ENCODE measurements at regions not wholly inside any gene's neighbourhood (a gene's known extent, or its start where the extent isn't known, plus 50 kb on each side); places are given as distances from the start of the nearest gene placed in this dataset.

- no peaks in the 10 kb centered on the region for H3K9me3 ChIP-seq (ENCODE audit: control insufficient read depth, low read depth, low read length)
- no peak overlapping the region for H3K4me3 ChIP-seq (ENCODE audit: control insufficient read depth in 2 of 3, extremely low read depth in 1 of 3, insufficient read depth in 2 of 3, low read depth in 1 of 3, low read length in 3 of 3)
- no peaks in the 10 kb centered on the region for H4K20me1 ChIP-seq (ENCODE audit: control insufficient read depth, extremely low read depth, insufficient read depth, low read length)
- DNase-seq (ENCODE audit: low read depth, low spot score), result no peak
- no peak for FAIRE-seq
- no peaks in the 10 kb centered on the region for H3K4me1 ChIP-seq (ENCODE audit: control insufficient read depth, extremely low read depth, insufficient read depth, low read length)
- no peaks in the 10 kb centered on the region for H3K9me1 ChIP-seq (ENCODE audit: control insufficient read depth, extremely low read depth, insufficient read depth, low read length)
- H3K36me3 ChIP-seq (ENCODE audit: control insufficient read depth in 2 of 2, extremely low read depth in 1 of 2, insufficient read depth in 2 of 2, low read length in 2 of 2), result no peaks in the 10 kb centered on the region
- no peaks in the 10 kb centered on the region for H3K27me3 ChIP-seq (ENCODE audit: control insufficient read depth, extremely low read depth, insufficient read depth, low read length)
- no peak for TF ChIP-seq EZH2 (IDR thresholded peaks at IDR 0.05; ENCODE audit: low read length)
- no peak for TF ChIP-seq CTCF (optimal IDR thresholded peaks at IDR 0.05 in 1 of 3, IDR thresholded peaks at IDR 0.05 in 1 of 3, conservative IDR thresholded peaks at IDR 0.05 in 1 of 3; ENCODE audit: extremely low read depth in 1 of 3, insufficient read depth in 2 of 3, low read length in 3 of 3)
- H2AFZ ChIP-seq (ENCODE audit: control insufficient read depth, low read length), result no peak overlapping the region
- H3K4me2 ChIP-seq (ENCODE audit: control insufficient read depth, extremely low read depth, insufficient read depth, low read depth, low read length), result no peak overlapping the region
- no peak overlapping the region for H3K9ac ChIP-seq (ENCODE audit: control insufficient read depth, extremely low read depth, insufficient read depth, low read length)
- H3K27ac ChIP-seq (ENCODE audit: control insufficient read depth, insufficient read depth, low read length), result no peak overlapping the region
- dilution Hi-C loops (cut with MboI; ENCODE audit: extremely low pct_ligation_motif_present, low sequenced_read_pairs), result no loop called here
- H3K79me2 ChIP-seq (ENCODE audit: control insufficient read depth, insufficient read depth, low read length), result no peaks in the 10 kb centered on the region
These were observed 72.7 kb upstream of the GRIP1 start for GRCh38 chr12:66751432-66752113.

- no peak overlapping the region for H3K4me2 ChIP-seq (ENCODE audit: control insufficient read depth, extremely low read depth, insufficient read depth, low read depth, low read length)
- DNase-seq (ENCODE audit: low read depth, low spot score) (no peak), FAIRE-seq (no peak)
- H3K9ac ChIP-seq (ENCODE audit: control insufficient read depth, extremely low read depth, insufficient read depth, low read length), result no peak overlapping the region
- no peaks in the 10 kb centered on the region for H3K4me1 ChIP-seq (ENCODE audit: control insufficient read depth, extremely low read depth, insufficient read depth, low read length)
- H4K20me1 ChIP-seq (ENCODE audit: control insufficient read depth, extremely low read depth, insufficient read depth, low read length), result no peaks in the 10 kb centered on the region
- H3K4me3 ChIP-seq (ENCODE audit: control insufficient read depth in 2 of 3, extremely low read depth in 1 of 3, insufficient read depth in 2 of 3, low read depth in 1 of 3, low read length in 3 of 3), result no peak overlapping the region
- no peaks in the 10 kb centered on the region for H3K79me2 ChIP-seq (ENCODE audit: control insufficient read depth, insufficient read depth, low read length)
- no peaks in the 10 kb centered on the region for H3K9me3 ChIP-seq (ENCODE audit: control insufficient read depth, low read depth, low read length)
- no peaks in the 10 kb centered on the region for H3K9me1 ChIP-seq (ENCODE audit: control insufficient read depth, extremely low read depth, insufficient read depth, low read length)
- H3K27ac ChIP-seq (ENCODE audit: control insufficient read depth, insufficient read depth, low read length), result no peak overlapping the region
- no peaks in the 10 kb centered on the region for H3K36me3 ChIP-seq (ENCODE audit: control insufficient read depth in 2 of 2, extremely low read depth in 1 of 2, insufficient read depth in 2 of 2, low read length in 2 of 2)
- dilution Hi-C loops (cut with MboI; ENCODE audit: extremely low pct_ligation_motif_present, low sequenced_read_pairs), result no loop called here
- H2AFZ ChIP-seq (ENCODE audit: control insufficient read depth, low read length), result no peak overlapping the region
- no peak for TF ChIP-seq CTCF (optimal IDR thresholded peaks at IDR 0.05 in 1 of 3, IDR thresholded peaks at IDR 0.05 in 1 of 3, conservative IDR thresholded peaks at IDR 0.05 in 1 of 3; ENCODE audit: extremely low read depth in 1 of 3, insufficient read depth in 2 of 3, low read length in 3 of 3)
- no peak for TF ChIP-seq EZH2 (IDR thresholded peaks at IDR 0.05; ENCODE audit: low read length)
- no peaks in the 10 kb centered on the region for H3K27me3 ChIP-seq (ENCODE audit: control insufficient read depth, extremely low read depth, insufficient read depth, low read length)
These were observed 74.9 kb upstream of the GRIP1 start for GRCh38 chr12:66753810-66754209.

Measured in keratinocyte (primary cell).